ENCODE measurements at regions not wholly inside any gene's neighbourhood (a gene's known extent, or its start where the extent isn't known, plus 50 kb on each side); places are given as distances from the start of the nearest gene placed in this dataset.

GRCh38 chr20:43789593-43789992 lies 62.8 kb upstream of the GTSF1L start:
- TF ChIP-seq CTCF (IDR thresholded peaks at IDR 0.05) (no peak), POLR2A (IDR thresholded peaks at IDR 0.05) (no peak)
